ENCODE measurements at regions not wholly inside any gene's neighbourhood (a gene's known extent, or its start where the extent isn't known, plus 50 kb on each side); places are given as distances from the start of the nearest gene placed in this dataset.

DNA sequence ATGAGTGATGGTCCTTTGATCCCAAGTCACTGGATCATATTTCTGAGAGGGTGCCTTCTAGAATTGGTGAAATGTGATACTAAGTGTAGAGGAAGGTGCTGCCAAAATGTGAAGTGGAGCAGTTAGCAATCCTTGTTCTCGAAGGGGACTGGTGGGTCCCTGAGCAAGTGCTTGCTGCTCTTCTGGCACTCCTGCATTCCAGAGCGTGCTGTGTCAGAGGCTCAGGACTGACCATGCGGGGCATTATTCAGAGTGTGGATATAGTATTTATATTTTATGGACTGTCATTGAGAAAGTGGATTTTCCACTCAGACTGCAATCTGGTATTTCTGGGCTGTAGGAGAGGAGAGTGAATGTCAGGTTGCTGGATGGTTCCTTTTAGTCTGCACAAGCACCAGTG, 152.6 kb upstream of the KL start:
- DNase-seq, result no peak

GRCh38 chr13:32866921-32867320, 149.3 kb upstream of the KL start:
- no peak for DNase-seq

GRCh38 chr13:32877491-32877890, 138.7 kb upstream of the KL start:
- no peak for DNase-seq

GRCh38 chr13:32878163-32878562, 138.1 kb upstream of the KL start:
- no peak for DNase-seq

DNA sequence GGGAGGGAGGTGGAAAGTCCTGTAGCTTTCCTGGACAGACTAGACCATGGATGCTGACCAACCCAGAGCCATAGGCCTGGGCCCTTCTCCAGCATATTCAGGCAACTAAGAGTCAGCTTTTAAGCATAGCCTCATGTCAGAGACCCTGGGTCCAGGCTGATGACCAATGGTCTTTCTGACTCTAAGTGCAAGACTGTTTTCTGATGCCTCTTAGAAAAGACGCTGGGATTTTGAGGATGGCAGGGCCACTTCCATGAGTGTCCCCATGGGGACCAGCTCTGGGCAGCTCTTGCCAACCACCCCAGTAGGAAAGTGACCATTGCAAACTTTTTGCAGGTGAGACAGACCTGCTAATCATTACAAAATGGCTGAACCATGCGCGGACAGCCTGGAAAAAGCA, 135.6 kb upstream of the KL start:
- no peak for DNase-seq

DNA sequence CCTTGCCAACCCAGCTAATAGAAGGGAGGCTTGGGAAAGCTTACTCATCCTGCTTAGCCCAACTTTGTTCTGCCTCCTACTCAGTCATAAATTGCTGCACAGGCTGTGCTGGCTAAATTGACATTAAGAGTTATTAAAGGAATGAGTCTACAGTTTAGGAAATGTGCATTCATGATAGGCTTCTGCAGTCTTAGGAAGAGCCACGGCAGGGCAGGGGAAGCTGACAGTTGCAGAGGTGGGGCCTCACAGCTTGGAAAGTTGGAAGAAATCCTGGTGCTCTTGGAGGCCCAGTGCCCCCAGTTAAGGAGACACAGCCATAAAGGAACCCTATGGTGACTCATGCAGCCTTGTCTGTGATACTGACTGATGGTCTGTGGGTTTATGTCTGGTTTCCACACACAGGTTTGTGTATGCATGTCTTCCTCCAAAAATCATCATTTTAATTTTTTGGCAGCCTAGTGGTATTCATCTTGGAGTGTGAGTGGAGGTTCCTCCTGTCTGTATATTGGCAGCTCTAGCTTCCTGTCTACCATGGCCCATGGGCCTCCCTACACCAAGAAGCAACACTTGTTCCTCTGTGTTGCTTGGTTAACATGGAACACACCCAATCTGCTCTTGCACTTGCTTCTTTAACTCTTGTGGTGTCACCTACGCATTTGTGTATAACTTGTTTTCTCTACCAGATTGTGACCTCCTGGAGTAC, 135.0 kb upstream of the KL start:
- no peak for DNase-seq

GRCh38 chr13:32881777-32882145, 134.5 kb upstream of the KL start:
- no peak for DNase-seq

- DNase-seq, result no peak
Measured at GRCh38 chr13:32882691-32883090, 133.5 kb upstream of the KL start.

GRCh38 chr13:32883474-32883873, 132.7 kb upstream of the KL start:
- DNase-seq, result no peak

GRCh38 chr13:32887617-32888016, 128.6 kb upstream of the KL start:
- no peak for DNase-seq

- no peak for DNase-seq
Measured at GRCh38 chr13:32889986-32890565, 126.1 kb upstream of the KL start.

DNA sequence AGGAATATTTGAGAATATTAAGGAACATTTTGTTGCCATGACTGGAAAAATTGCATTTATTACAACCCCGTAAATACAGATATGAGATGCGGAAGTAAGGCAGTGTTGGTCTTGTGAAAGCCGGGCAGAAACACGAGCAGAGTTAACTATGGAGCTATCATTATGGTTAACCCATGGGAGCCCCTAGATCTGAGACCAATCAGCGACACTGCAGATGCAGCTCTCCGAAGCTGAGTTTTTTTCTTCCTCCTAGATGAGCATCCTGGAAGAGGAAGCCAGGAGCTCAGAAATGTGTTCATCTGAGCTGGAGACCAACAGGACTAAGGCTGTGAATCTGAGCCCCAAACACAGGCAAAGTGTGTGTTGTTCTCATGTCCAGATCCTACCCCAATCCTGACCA, 123.0 kb upstream of the KL start:
- no peak for DNase-seq

GRCh38 chr13:32894589-32895001, 121.6 kb upstream of the KL start:
- DNase-seq, result peak; percentile 4 to 45 (median 27)

DNA sequence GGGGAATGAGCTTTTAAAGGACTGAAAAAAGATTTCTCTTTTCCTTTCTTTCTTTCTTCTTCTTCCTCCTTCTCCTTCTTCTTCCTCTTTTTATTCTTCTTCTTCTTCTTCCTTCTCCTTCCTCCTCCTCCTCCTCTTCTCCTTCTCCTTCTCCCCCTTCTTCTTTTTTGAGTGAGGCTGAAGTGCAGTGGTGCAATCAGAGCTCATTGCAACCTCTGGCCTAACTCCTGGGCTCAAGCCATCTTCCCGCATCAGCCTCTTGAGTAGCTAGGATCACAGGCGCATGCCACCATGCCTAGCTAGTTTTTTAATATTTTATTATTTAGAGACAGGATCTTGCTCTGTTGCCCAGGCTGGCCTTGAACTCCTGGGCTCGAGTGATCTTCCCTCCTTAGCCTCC, 120.9 kb upstream of the KL start:
- no peak for DNase-seq

GRCh38 chr13:32897296-32897695, 118.9 kb upstream of the KL start:
- no peak for DNase-seq

DNA sequence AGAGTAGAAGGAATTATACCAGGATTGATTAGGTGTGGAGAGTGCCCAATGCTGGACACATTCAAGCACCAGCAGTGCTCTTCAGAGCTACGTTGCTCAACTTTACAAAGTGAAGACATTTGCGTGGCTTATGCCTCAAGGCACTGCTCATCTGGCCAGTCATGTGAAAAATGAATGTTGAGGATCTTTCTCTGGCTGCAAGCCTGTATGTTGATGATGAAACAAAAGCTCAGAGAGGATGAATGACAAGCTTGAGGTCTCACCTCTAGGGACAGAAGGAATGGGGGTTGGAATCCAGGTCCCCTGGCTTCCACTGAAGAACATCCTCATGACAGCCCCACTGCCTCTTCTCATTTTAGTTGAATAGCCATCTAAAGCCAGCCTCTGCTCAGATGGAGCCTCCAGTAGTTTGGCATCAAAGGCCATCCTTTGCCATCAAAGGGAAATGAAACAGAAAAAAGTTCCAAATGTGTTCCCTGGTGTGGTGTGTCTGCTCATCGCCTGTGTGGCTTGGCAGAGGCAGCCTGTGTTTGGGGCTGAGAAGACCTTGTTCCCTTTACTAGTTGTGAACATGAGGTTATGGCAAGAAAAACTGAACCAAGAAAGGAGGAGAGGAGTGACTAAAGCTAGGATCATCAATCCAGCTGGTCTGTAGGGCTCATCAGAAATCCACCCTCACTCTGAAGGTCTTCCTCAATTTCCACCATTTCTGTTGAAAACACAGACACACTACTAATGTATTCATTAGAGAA, 114.0 kb upstream of the KL start:
- DNase-seq, result no peak

DNA sequence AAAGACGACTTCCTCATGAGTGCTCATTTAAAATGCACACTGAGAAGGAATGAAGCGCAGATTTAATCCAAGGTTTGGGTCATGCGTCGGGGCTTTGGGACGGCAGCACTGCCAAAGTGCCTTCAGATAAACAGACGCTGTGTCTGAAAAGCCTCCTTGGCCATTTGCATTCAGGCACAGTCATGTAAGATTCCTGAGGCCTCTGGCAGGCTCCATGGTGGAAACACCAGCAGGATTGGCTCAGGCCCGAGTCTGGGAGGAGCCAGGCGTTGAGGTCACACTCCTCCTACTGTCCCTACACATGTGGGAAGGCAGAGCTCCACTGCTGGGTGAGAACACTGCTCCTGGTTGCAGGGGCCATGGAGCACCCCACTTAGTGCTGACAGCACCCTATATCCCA, 113.3 kb upstream of the KL start:
- DNase-seq, result no peak

GRCh38 chr13:32903720-32904119, 112.5 kb upstream of the KL start:
- DNase-seq, result no peak

- DNase-seq, result no peak
Measured at GRCh38 chr13:32904266-32904665, 112.0 kb upstream of the KL start.

DNA sequence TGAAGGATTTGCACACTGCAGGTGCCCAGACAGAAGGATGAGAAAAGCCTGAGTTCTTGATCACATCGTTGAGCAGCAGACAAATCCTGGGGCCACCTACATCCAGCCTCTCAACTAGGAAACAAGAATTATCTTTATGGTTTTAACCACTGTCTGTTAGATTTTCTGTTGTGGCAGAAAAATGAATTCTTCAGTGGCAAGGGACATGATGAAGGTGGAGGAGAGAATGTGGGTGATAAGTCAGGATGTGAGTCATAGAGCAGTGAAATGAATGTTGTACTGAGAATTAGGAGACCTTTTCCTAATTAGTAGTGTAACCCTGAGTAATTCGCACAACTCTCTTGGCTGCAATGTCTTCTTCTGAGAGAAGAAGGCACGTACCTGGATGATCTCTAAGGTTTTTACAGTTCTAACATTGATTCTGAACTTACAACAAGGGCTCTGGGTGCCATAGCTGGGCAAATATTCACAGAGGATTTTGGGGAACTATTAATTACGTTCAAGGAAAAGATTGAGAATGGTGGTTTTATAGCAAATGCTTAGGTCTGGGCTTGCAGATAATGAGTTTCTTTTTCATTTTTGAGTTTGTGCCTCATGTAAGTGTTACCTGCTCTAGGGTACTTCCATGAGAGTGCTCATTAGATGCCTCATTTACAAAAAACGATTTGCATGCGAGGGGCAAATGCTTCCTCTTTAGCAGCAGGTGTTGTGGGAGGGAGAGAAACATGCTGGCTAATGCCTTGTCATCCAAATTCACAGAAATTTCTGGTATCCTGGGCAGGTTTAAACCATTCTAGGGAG, 111.0 kb upstream of the KL start:
- DNase-seq, result no peak

DNA sequence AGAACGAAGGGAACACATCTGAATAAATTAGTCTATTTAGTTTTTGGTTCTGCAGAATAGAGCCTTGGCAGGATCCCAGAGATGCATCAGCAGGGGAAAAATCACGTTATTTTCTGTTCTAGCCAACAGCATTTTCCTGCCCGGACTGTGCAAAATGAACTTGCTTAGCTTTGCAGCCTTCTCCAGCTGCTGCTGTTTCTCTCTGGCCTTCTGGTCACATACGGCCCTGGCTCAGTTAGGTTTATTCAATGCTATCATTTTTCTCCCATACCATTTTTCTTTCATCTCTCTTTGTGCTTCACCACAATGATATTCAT, 110.4 kb upstream of the KL start:
- DNase-seq, result no peak

DNA sequence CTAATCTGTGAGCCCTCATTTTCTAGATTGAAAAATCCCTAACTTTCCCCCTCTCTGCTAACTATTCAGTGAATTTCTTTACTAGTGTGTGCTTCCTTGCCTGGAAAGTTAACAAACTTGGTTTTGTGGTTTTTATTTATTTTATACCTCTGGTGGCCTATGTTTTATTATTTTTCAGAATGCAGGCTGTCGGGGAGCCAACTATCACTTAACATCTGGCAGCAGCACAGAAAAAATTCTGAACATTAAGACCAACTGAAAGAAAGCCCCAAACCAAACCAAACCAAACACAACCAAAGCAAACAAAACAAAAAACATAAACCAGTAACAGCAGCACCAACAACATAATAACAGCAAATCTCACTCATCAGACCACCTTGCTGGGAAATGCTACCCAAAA, 109.0 kb upstream of the KL start:
- DNase-seq, result no peak

DNA sequence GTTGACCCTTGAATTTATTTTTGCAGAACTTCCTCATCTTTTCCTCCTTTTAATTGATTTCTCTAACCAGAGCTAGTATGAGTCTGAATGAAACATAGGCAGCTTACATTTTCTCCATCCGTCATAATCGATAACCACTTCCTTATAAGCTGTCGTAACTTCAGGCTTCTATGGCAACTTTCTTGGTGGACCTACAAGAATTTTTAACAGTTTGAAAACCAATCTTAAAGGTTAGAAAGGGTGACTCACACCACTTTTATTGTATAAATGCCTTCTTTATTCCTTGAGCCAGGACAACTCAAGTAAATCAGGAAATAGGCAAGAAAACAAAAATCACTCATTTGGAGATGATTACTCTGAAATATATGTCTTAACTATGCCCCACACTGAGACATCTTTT, 105.7 kb upstream of the KL start:
- no peak for DNase-seq

- DNase-seq, result no peak
Measured at GRCh38 chr13:32911506-32911905, 104.7 kb upstream of the KL start.
